Stomach (tissue), 4 donors: ENCODE measurements at regions not wholly inside any gene's neighbourhood (a gene's known extent, or its start where the extent isn't known, plus 50 kb on each side); places are given as distances from the start of the nearest gene placed in this dataset.

Experiments used
- POLR2A ChIP-seq, 4 donors: fragments of 450-650 bp; IDR thresholded peaks; one replicate each; pipeline ENCODE4 v1.6.1; 2016; ENCODE audit warnings: antibody characterized with exemption in 4 of 4, control low read depth in 2 of 4, mild to moderate bottlenecking in 1 of 4, moderate library complexity in 1 of 4
- POLR2AphosphoS5 ChIP-seq, 3 donors: sonication (generic); formaldehyde crosslinking; IDR thresholded peaks; one replicate each; pipeline ENCODE4 v1.6.1; 2016; ENCODE audit warnings: antibody characterized with exemption in 3 of 3

DNA sequence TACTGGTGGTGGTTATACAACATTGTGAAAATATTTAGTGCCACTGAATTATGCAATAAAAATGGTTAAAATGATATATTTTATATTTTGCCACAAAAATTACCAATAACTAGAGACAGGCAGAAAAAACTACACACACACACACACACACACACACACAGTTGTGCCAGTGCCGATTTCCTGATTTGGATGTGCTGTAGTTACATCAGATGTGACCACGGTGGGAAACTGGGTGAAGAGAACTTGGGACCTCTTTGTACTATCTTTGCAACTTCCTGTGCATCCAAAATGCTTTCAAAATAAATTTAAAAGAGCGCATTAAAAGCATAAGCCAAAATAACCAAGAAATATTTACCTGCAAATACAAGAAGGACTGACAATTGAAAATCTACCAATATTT lies 61.6 kb upstream of the CCBE1 start:
- TF ChIP-seq POLR2AphosphoS5 (IDR thresholded peaks at IDR 0.05) (no peak), POLR2A (IDR thresholded peaks at IDR 0.05) (no peak)
